GM18858 (cell line): ENCODE measurements at regions not wholly inside any gene's neighbourhood (a gene's known extent, or its start where the extent isn't known, plus 50 kb on each side); places are given as distances from the start of the nearest gene placed in this dataset.

ENCODE experiments used
- ATAC-seq: cut with Tn5 transposase; IDR thresholded peaks from one replicate; pipeline ENCODE4 v1.9.1; 2021; ENCODE audit not compliant: unreplicated experiment

DNA sequence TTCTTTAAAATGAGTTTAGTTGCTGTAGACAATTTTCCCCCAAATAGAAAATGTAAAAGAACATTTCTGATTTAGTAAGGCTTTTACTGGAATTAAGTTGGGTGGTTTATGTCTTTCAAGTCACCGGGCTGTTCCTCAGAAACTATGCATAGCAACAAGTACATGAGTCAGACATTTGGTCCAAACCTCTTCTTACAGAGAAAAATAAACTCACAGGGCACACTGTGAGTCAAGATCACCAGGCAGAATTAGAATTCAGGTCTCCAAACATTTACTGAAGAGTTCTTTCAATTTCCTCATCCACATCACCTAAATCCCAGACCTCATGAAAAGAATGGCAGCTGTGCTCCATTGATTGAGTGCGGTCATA lies 476.1 kb upstream of the SOX5 start:
- ATAC-seq = no peak

DNA sequence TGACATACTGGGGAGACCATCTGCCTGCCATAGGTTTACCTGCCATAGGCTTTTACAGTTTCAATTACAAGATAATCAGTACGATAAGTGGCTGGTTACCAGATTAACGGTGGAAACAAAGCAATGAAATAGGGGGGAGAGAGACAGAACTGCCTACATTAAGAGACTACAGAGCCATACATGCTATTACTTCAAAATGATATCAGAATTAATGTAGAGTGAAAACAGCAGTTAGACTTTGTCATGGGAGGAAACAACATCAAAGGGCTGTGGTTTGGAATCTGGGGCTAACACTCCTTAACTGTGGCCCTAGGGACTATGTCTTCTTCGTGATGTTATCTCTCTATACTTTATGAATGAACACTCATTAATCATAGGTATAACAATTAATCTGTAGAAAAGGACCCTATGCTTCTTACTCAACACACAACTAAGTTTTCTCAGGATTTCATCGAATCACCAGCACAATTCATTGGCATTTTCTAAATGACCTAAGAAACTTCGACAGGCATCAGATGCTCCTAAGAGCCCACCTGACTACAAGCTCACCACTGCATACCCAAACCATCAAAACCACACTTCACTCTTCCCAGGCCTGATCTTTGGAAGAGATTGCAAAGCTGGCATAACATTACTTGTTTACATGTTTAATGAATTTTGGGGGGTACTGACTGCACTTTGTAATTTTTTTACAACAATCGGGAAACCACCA lies 475.6 kb upstream of the SOX5 start:
- no peak for ATAC-seq

DNA sequence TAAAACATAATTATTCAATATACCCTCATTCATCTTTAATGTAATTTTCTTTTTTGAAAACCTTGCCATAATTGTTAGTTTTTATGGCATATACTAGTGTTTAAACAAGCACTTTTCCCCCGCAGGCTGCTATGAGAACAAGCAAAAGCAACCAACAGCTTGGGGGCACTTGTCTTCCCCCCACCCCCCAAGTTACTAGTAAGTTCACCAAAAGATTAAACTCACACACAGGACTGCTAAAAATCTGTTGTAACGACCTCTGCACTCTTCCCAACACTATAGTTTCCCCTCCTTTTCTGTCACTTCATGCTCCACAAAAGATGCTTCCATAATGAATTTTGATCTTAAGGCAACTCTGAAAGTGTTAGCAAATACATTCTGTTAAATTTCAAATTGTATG lies 474.9 kb upstream of the SOX5 start:
- no peak for ATAC-seq

DNA sequence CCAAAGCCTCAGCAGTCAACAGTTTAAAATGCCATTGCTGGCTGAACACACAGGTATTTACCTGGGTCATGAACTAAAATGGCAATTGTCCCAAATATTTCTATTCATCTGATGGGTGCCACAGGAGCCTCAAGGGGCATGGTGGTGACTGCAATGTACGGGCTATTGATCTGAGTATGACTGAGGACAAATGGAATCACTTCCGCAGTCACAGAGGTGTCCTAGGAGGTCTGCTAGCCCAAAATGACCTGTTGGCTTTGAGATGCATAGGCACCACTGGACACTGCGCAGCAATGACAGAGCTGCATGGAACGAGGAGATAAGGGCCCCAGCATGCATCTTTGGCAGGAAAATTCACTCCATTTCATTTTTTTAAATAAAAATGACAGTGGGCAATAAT lies 474.1 kb upstream of the SOX5 start:
- ATAC-seq = no peak

DNA sequence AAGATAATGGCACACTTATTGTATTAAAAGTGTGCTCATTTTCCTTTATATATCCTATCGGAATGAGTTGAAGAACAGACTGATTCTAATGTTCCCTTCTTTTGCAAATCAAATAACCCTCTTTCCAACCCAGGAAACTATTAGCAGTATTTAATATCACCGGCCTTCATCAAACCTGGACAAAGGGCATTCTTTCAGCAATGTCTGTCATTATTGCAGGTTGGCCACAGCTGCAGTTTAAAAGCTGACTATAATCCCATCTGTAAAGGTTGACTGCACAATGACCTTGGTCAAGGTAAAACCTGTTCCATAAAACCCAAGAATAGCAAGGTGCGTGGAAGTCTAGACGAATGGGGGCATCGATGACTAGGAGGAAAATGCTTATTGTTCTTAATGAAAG lies 472.3 kb upstream of the SOX5 start:
- no peak for ATAC-seq

DNA sequence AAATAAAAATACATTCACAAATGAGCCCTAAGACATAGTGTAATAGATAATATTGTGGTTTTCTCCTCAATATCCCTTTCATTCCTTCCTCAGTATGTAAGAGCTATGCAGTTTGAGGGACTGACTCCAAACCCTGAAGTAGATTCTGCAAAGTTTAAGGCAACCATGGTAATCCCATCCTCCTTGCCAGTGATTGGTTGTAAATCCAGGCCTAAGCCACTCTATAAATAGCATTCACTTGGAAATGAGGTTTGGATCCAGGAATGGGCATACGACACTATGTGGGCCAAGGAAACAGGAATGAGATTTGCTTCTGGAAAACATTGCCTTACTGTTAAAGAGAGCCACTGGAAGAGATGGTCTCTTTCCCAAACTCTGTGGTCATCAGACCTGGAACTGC lies 468.7 kb upstream of the SOX5 start:
- no peak for ATAC-seq

DNA sequence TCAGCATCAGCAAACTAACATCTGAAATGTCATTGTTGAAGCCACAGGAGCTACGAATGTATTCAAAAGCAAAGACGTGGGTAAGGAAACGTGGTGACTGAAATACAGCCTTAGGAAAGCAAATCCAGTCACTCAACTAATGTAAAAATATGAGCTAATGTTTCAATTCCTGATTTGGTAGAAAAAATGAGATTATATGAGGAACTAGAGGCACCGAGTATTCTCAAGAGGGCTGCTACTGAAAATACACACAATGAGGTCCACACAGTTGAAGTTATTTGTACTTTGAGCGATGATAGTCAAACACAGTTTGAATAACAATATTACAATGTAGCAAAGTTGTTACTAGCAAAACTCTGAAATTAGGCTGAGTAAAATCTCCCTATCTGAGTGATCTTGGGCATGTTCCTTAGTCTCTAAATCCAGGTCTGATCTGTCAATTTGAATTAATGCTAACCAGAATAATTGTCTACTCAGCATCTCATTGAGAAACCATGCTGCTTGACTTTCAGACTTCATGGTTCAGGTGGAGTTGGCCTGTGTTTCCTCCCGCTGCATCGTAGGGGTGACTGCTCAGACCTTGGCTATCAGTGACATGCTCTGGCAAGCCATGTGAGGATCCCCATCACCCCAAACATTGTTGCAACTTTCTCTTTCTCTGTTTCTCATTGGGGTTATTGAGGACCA lies 467.1 kb upstream of the SOX5 start:
- ATAC-seq = no peak

DNA sequence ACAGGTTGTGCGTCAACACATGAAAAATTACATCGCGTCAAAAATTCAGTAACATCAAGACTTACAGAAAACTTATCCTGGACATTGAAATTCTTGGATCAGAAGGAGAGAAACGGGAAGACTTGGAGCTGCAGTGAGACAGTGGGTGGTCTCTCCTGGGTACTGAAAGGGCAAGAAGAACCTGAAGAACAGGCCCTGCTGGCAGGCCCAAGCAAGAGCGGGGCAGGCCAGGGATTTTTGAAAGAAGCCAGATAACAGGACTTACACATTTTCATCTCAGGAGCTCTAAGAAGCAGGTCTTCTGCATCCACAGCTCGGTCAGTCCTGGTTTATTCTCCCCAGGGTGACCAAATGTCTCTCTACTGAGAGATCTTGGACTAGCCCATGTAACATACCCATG lies 466.5 kb upstream of the SOX5 start:
- no peak for ATAC-seq

DNA sequence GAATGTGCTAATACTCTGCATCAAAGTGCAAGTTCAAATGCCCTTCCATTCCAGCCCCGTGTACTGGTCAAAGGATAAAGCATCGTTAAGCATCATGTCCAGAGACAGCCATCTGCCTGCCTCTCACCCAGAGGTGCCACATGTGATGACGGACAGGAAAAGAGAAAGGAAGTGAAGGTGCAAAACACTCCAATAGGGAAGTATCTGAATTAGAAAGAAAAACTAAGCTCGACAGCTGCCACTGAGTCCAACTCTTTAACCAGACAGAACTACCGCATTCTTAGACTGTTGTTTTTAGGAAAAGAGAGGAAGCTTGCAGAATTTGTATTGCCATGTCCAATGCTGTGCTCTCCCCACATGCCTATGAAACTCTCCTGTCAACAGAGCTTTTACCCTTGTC lies 465.0 kb upstream of the SOX5 start:
- ATAC-seq = no peak

DNA sequence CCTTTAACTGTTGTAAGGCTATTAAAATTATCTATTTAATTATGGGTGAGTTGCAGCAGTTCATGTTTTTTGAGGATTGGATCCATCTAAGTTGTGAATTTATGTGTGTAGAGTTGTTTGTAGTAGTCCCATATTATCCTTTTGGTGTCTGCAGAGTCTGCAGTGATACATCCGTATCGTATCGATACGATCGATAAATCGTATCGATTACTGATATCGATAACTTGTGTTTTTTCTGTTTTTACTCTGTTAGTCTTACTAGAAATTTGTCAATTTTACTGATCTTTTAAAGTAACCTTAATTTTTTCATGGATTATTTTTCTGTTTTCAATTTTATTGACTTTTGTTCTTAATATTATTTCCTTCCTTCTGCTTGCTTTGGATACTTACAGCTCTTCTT lies 462.5 kb upstream of the SOX5 start:
- no peak for ATAC-seq

DNA sequence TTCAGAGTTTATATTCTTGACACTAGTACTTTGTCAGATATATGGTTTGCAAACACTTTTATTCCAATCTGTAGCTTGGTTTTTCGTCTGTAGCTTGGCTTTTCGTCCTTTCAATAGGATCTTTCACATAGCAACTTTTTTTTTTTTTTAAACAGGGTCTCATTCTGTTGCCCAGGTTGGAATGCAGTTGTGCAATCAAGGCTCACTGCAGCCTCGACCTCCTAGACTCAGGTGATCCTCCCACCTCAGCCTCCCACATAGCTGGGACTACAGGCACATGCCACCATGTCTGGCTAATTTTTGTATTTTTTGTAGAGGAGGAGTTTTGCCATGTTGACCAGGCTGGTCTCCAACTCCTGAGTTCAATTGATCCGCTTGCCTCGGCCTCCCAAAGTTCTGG lies 460.4 kb upstream of the SOX5 start:
- no peak for ATAC-seq

DNA sequence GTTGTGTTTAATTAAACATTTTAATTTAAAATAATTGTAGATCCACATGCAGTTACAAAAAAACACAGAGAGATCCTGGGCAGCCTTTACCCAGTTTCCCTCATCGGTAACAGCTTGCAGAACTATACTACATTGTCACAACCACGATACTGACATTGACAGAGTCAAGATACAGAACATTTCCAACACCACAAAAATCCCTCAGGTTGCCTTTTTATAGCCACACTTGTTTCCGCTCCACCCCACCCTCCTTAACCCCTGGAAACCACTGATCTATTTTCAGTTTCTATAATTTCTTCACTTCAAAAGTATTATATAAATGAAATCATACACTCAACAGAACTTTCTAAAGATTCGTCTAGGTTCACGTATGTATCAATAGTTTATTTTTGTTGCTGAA lies 458.8 kb upstream of the SOX5 start:
- ATAC-seq = no peak

DNA sequence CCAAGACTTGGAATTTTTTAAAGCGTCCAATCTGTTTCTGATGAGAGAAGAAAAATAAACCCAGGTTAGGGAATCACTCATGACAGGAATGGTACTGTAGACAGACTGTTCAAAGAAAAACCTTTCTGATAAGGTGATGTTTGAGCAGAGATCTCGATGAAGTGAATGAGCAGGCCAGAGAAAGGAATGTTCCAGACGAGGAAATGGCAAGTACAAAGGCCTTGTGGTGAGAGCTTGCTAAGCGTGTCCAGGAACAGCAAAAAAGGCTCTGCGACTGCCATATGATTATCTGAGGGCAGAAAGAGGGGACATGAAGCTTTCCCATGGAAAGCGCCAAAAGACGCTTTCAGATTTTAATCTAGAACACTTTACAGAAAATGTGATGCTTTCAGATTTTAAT lies 458.4 kb upstream of the SOX5 start:
- no peak for ATAC-seq

DNA sequence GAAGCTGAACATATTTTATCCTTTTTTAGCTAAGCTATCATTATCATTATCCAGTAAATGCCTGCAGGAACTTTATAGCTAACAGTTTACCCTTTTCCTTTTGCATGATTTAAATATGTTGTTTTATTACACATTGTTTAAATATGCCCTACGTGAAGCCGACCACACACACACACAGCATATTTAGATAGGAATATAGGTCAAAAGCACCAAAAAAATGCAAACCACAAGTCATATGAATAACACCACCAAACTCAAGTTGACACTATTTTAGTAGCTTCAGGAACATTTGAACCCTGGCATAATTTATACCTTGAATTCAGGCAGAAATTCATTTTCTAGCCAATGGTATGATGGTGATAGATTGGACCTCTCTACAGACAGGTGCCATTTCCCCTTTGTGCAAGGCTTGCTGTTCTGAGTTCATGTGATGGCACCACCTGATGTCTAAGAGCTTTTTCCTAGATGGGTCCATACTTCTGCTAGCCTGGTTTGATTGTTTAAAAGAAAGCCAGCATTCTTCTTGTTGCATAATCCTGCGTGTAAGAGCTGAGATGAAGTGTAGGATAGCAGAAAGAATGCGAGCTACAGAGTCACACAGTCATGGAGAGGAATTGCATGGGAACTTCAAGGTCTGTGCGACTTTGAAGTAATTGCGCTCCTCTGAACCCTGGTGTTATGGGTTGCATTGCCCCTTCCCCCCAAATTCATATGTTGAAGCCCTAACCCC lies 454.8 kb upstream of the SOX5 start:
- ATAC-seq = no peak

DNA sequence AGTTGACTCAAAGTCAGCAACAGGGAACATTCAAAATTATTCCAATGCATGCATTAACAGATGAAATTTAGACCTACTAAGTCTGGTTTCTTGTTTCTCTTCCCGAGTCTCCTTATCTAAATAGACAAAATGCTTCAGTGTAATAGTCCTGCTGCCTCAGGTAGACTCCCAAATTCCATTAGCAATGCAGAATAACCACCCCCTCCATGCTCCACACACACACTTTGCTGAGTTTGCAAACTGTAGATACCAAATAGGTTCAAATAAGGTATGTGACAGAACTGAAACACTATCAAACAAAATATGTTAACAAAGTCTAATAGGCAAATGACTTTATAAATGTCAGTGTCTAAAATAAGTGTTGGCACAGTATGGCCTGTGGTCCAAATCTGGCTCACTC lies 451.1 kb upstream of the SOX5 start:
- ATAC-seq = no peak

DNA sequence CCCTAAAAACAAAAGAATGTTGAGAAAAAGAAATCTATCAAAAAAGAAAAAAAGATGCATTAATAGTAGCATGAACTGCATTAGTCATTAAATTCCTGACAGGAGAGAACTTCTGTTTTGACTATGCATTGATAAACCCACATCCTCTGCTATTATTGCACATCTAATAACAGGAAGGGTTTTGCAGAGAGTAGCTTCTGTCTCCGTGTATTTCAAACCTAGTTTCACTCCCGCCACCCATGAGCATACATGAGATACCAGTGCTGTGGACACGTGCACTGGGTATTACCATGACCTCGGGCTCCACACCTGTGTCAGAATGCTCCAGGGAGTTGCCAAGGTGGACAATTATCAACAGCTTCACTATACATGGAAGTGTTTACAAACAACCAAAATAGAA lies 449.1 kb upstream of the SOX5 start:
- ATAC-seq = peak; percentile 90

DNA sequence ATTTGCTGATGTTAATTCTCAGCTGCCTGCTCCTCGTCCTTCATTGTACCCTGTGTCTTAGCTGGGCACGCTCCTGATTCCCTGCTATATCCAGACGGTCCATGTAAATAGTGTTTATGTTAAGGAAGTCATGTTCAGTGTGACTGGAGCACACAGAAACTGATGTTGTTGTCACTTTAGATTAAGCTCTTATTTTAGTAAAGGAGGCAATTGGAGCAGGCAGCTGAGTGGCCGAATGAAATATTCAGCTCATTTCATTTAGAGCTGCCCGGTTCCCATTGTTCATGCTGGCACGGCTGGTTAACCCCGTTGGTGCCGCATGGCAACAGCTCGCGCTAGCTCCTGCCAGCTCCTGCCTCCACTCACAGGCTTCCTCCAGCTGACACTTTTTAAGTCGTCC lies 446.8 kb upstream of the SOX5 start:
- no peak for ATAC-seq

DNA sequence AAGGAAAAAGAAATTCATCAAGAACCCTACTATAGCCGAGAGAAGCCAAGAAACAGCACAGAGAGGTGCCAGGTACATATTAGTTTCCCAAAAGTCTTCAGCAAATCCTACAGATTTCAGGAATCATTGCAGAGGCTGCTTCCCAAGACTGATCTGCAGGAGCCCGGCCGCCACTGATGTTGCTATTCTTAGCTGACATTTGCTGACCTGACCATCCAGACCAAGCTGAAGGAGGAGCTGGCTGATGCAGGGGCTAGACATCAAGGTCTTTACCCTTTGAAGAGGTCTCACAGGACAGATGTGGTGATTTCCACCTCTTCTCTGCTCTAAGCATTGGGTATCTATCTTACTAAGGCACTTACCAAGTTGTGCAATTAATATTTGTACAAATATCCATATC lies 444.8 kb upstream of the SOX5 start:
- no peak for ATAC-seq

DNA sequence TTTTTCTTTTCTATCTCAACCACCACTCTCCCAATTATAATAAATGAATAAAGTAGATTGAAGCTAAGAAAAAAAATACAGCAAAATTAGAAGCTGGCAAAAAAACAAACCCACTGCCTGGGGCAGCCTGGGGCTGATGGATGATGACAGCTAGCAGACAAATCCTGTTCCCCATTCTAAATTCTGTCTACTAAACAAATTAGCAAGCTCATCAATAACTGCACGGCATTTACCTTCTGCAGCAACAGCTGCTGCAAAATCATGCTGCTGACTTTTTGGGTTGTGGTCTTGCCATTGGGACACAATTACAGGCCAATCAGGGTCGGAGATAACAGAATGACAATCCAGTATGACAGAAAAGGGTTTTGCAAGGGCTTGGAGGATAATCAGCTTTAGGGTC lies 443.6 kb upstream of the SOX5 start:
- no peak for ATAC-seq

DNA sequence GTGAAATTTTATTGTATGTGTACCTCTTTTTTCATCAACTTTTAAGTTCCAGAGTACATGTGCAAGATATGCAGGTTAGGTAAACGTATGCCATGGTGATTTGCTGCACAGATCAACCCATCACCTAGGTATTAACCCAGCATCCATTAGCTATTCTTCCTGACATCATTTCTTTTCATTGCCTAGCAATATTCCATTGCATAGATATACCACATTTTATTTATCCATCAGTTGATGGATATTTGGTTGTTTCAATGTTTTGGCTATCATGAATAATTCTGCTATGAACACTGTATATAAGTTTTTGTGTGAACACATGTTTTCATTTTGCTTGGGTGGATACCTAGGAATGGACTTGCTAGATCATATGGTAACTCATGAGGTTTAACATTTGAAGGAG lies 439.9 kb upstream of the SOX5 start:
- no peak for ATAC-seq

DNA sequence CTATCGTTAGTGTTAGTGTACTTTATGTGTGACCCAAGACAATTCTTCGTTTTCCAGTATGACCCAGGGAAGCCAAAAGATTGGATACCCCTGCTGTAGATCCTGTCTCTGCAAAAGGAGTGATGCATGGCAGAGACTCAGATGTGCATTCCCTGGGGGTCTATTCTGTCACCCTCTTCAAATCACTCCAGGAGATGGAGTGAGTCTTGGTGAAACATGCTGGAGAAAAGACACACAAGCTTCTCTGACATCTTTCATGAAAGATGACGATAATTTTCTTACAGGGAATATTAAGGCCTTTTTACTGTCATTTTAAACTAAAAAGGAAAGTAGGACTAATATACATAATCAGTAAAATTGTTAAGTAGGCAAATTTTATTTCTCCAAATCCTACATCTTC lies 437.9 kb upstream of the SOX5 start:
- no peak for ATAC-seq

DNA sequence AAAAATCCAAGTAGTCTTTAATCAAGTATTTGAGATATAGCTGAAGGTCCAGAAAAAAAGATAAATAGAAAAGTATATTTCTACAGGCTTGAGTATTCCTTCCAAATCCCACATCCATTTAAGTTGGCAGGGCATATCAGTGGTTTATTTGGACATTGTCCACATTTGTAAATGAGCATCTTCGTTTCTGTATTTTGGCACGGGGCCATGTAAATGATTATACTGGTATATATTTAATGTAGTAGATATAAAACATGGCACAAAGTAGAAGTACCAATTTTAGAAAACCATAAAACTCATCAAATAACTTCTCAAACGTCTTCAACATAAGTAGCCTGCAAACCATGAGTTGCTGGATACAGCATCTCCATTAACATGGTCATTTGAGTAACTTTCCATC lies 437.4 kb upstream of the SOX5 start:
- no peak for ATAC-seq
